HEK293 (cell line): ENCODE measurements at regions not wholly inside any gene's neighbourhood (a gene's known extent, or its start where the extent isn't known, plus 50 kb on each side); places are given as distances from the start of the nearest gene placed in this dataset.

Experiments
- KLF10 ChIP-seq: fragments of 450-650 bp; IDR thresholded peaks from 2 replicates; pipeline ENCODE4 v1.5.1; 2018; ENCODE audit warnings: missing biosample characterization, mild to moderate bottlenecking, missing genetic modification characterization
- SALL2 ChIP-seq: fragments of 450-650 bp; formaldehyde crosslinking; IDR thresholded peaks from 2 replicates; pipeline ENCODE4 v1.5.0; 2017; ENCODE audit warnings: missing biosample characterization, mild to moderate bottlenecking, missing genetic modification characterization, borderline replicate concordance
- TCF7L2 ChIP-seq: IDR thresholded peaks from 2 replicates; pipeline ENCODE4 v1.6.1; 2011; ENCODE audit warnings: low read depth, mild to moderate bottlenecking, inconsistent platforms, low read length, moderate library complexity, borderline replicate concordance
- ZNF157 ChIP-seq: fragments of 450-650 bp; formaldehyde crosslinking; IDR thresholded peaks from 2 replicates; pipeline ENCODE4 v1.5.1; 2016; ENCODE audit warnings: missing biosample characterization, missing genetic modification characterization
- ZNF629 ChIP-seq: fragments of 450-650 bp; formaldehyde crosslinking; IDR thresholded peaks from 2 replicates; pipeline ENCODE4 v1.5.1; 2017; ENCODE audit warnings: missing biosample characterization, missing genetic modification characterization
- TF ChIP-seq, protein P1 (sequence below): fragments of 450-650 bp; formaldehyde crosslinking; IDR thresholded peaks from 2 replicates; pipeline ENCODE4 v1.5.1; 2016; ENCODE audit warnings: missing biosample characterization, missing genetic modification characterization
- TF ChIP-seq, protein P2 (sequence below): fragments of 450-650 bp; formaldehyde crosslinking; IDR thresholded peaks from 2 replicates; pipeline ENCODE4 v1.5.1; 2016; ENCODE audit warnings: missing biosample characterization, missing genetic modification characterization, low read depth
- TF ChIP-seq, protein P3 (sequence below): fragments of 450-650 bp; formaldehyde crosslinking; IDR thresholded peaks from 2 replicates; pipeline ENCODE4 v1.5.1; 2016; ENCODE audit warnings: missing biosample characterization, missing genetic modification characterization

DNA sequence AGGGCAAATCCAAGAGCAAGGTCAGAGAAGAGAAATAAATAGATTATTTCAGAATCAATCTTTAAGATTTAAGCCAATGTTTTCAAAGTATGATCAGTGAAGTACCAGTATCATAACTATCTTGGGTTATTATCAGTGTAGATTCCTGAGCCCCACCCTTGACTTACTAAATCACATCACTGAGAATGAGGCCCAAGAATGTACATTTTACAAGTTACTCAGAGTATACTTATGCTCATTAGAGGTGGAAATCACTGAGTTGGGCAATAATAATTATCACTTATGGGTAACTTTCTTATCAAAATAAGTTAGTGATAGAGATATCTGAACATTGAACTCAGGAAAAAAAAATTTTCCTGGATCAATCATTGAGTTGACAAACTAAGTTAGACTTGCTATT is 121.6 kb upstream of the NOCT start:
- TF ChIP-seq, protein P1, sequence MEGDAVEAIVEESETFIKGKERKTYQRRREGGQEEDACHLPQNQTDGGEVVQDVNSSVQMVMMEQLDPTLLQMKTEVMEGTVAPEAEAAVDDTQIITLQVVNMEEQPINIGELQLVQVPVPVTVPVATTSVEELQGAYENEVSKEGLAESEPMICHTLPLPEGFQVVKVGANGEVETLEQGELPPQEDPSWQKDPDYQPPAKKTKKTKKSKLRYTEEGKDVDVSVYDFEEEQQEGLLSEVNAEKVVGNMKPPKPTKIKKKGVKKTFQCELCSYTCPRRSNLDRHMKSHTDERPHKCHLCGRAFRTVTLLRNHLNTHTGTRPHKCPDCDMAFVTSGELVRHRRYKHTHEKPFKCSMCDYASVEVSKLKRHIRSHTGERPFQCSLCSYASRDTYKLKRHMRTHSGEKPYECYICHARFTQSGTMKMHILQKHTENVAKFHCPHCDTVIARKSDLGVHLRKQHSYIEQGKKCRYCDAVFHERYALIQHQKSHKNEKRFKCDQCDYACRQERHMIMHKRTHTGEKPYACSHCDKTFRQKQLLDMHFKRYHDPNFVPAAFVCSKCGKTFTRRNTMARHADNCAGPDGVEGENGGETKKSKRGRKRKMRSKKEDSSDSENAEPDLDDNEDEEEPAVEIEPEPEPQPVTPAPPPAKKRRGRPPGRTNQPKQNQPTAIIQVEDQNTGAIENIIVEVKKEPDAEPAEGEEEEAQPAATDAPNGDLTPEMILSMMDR (tag by site-specific recombination): no peak
- TF ChIP-seq TCF7L2 (no peak), ZNF629 (tag by site-specific recombination) (no peak), SALL2 (no peak), ZNF157 (no peak), KLF10 (no peak)
- TF ChIP-seq, protein P2, sequence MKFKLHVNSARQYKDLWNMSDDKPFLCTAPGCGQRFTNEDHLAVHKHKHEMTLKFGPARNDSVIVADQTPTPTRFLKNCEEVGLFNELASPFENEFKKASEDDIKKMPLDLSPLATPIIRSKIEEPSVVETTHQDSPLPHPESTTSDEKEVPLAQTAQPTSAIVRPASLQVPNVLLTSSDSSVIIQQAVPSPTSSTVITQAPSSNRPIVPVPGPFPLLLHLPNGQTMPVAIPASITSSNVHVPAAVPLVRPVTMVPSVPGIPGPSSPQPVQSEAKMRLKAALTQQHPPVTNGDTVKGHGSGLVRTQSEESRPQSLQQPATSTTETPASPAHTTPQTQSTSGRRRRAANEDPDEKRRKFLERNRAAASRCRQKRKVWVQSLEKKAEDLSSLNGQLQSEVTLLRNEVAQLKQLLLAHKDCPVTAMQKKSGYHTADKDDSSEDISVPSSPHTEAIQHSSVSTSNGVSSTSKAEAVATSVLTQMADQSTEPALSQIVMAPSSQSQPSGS: no peak
- TF ChIP-seq, protein P3, sequence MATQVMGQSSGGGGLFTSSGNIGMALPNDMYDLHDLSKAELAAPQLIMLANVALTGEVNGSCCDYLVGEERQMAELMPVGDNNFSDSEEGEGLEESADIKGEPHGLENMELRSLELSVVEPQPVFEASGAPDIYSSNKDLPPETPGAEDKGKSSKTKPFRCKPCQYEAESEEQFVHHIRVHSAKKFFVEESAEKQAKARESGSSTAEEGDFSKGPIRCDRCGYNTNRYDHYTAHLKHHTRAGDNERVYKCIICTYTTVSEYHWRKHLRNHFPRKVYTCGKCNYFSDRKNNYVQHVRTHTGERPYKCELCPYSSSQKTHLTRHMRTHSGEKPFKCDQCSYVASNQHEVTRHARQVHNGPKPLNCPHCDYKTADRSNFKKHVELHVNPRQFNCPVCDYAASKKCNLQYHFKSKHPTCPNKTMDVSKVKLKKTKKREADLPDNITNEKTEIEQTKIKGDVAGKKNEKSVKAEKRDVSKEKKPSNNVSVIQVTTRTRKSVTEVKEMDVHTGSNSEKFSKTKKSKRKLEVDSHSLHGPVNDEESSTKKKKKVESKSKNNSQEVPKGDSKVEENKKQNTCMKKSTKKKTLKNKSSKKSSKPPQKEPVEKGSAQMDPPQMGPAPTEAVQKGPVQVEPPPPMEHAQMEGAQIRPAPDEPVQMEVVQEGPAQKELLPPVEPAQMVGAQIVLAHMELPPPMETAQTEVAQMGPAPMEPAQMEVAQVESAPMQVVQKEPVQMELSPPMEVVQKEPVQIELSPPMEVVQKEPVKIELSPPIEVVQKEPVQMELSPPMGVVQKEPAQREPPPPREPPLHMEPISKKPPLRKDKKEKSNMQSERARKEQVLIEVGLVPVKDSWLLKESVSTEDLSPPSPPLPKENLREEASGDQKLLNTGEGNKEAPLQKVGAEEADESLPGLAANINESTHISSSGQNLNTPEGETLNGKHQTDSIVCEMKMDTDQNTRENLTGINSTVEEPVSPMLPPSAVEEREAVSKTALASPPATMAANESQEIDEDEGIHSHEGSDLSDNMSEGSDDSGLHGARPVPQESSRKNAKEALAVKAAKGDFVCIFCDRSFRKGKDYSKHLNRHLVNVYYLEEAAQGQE (tag by site-specific recombination): no peak
